A673 (cell line): ENCODE measurements at regions not wholly inside any gene's neighbourhood (a gene's known extent, or its start where the extent isn't known, plus 50 kb on each side); places are given as distances from the start of the nearest gene placed in this dataset.

Source experiments
- CTCF ChIP-seq: fragments of 300-800, 200-600 bp; sonication (generic); conservative IDR thresholded peaks from 2 replicates; pipeline ENCODE4 v1.5.1; 2017; ENCODE audit warnings: low read depth, mild to moderate bottlenecking, antibody characterized with exemption, low read length, moderate library complexity, mixed read lengths
- EZH2 ChIP-seq: fragments of 200-600 bp; sonication (generic); IDR thresholded peaks from 2 replicates; pipeline ENCODE4 v1.6.1; 2017; ENCODE audit warnings: borderline replicate concordance, low read depth, mild to moderate bottlenecking, mixed read lengths, antibody characterized with exemption, low read length; ENCODE audit not compliant: poor library complexity, severe bottlenecking

GRCh38 chr9:23622396-23622795 lies 203.6 kb downstream of the ELAVL2 start:
- TF ChIP-seq CTCF (no peak), EZH2 (no peak)
